ENCODE measurements at regions not wholly inside any gene's neighbourhood (a gene's known extent, or its start where the extent isn't known, plus 50 kb on each side); places are given as distances from the start of the nearest gene placed in this dataset.

DNA sequence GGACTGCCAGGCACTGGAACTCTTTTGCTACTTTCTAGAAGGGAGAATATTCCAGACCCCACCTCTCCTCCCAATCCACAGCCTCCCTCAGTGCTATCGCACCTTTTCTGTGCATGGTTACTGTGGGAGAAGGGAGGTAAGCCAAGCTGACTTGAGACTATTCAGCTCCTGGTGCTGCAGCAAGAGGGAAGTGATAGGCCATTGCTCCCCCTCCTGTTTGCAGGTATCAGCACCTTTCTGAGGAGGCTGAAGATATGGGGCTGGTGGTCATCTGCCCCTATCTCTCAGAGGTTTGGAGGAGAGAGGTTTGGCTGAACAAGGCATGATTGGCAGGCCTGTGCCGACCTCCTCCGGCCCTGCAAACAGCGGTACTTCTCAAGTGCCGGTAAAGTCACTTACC lies 103.3 kb upstream of the GATB start:
- Histone ChIP-seq H3K27me3 (no peaks in the 10 kb centered on the region), H3K36me3 (replicated peaks; ENCODE audit: insufficient read depth, low read depth) (no peaks in the 10 kb centered on the region), H3K9me3 (ENCODE audit: low read depth) (no peaks in the 10 kb centered on the region), H3K4me1 (ENCODE audit: insufficient read depth) (no peaks in the 10 kb centered on the region), H2AFZ (no peak overlapping the region), H3K27ac (no peak overlapping the region), H3K79me2 (no peaks in the 10 kb centered on the region), H3K9me2 (replicated peaks; ENCODE audit: insufficient read depth) (no peaks in the 10 kb centered on the region), H4K20me1 (ENCODE audit: insufficient read depth, poor library complexity, severe bottlenecking) (no peaks in the 10 kb centered on the region), H3K4me2 (no peak overlapping the region), H3K4me3 (no peak overlapping the region)
- 75% methylated on average over 5 of the region's 5 CpGs for WGBS (ENCODE audit: low lambda C conversion rate, missing lambda C conversion rate)
- DNase-seq (ENCODE audit: low spot score) = no peak
- no peak for TF ChIP-seq EZH2 (IDR thresholded peaks at IDR 0.05; ENCODE audit: borderline replicate concordance)

GRCh38 chr4:151862766-151863165 lies 102.0 kb upstream of the GATB start:
- Histone ChIP-seq H3K36me3 (replicated peaks; ENCODE audit: insufficient read depth, low read depth) (no peaks in the 10 kb centered on the region), H3K27ac (no peak overlapping the region), H3K4me1 (ENCODE audit: insufficient read depth) (no peaks in the 10 kb centered on the region), H3K9me2 (replicated peaks; ENCODE audit: insufficient read depth) (no peaks in the 10 kb centered on the region), H3K4me2 (no peak overlapping the region), H3K9me3 (ENCODE audit: low read depth) (no peaks in the 10 kb centered on the region), H2AFZ (no peak overlapping the region), H4K20me1 (ENCODE audit: insufficient read depth, poor library complexity, severe bottlenecking) (no peaks in the 10 kb centered on the region), H3K4me3 (no peak overlapping the region), H3K27me3 (no peaks in the 10 kb centered on the region), H3K79me2 (no peaks in the 10 kb centered on the region)
- TF ChIP-seq EZH2phosphoT487 (IDR thresholded peaks at IDR 0.05; ENCODE audit: low read depth, severe bottlenecking, unreplicated experiment) (no peak), EZH2 (IDR thresholded peaks at IDR 0.05; ENCODE audit: borderline replicate concordance) (no peak)
- TF ChIP-seq, protein P1, sequence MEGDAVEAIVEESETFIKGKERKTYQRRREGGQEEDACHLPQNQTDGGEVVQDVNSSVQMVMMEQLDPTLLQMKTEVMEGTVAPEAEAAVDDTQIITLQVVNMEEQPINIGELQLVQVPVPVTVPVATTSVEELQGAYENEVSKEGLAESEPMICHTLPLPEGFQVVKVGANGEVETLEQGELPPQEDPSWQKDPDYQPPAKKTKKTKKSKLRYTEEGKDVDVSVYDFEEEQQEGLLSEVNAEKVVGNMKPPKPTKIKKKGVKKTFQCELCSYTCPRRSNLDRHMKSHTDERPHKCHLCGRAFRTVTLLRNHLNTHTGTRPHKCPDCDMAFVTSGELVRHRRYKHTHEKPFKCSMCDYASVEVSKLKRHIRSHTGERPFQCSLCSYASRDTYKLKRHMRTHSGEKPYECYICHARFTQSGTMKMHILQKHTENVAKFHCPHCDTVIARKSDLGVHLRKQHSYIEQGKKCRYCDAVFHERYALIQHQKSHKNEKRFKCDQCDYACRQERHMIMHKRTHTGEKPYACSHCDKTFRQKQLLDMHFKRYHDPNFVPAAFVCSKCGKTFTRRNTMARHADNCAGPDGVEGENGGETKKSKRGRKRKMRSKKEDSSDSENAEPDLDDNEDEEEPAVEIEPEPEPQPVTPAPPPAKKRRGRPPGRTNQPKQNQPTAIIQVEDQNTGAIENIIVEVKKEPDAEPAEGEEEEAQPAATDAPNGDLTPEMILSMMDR (IDR thresholded peaks at IDR 0.05; ENCODE audit: poor library complexity) = no peak
- WGBS (ENCODE audit: low lambda C conversion rate, missing lambda C conversion rate) = 74% methylated on average over 7 of the region's 7 CpGs
- DNase-seq (ENCODE audit: low spot score) = no peak

DNA sequence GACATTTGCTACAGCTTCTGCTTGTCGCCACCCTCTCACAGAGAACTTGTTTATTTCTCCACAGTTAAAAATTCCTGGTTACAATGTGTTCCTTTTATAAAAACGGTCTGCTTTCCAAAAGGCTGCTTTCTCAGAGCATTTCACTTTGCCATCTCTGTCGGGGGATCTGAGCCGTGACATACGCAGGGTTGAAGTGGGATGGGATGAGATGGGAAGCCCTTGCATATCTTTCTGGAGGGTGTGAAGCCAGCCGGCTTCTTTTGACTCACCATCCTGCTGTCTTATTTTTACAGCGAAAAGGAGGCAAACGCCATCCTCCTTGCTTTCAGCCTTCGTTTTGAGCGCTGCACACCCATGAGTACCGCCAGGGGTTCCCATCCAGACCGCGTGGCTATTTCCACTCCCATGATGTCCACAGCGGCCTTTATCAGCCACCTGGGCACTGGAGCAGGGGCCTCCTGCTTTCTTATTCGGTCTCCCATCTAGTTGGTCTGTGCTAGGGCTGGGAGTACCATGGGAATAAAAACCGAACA lies 99.8 kb upstream of the GATB start:
- no peak for DNase-seq (ENCODE audit: low spot score)
- TF ChIP-seq EZH2 (IDR thresholded peaks at IDR 0.05; ENCODE audit: borderline replicate concordance) (no peak), EZH2phosphoT487 (IDR thresholded peaks at IDR 0.05; ENCODE audit: low read depth, severe bottlenecking, unreplicated experiment) (no peak)
- TF ChIP-seq, protein P1 (IDR thresholded peaks at IDR 0.05; ENCODE audit: poor library complexity) = no peak

DNA sequence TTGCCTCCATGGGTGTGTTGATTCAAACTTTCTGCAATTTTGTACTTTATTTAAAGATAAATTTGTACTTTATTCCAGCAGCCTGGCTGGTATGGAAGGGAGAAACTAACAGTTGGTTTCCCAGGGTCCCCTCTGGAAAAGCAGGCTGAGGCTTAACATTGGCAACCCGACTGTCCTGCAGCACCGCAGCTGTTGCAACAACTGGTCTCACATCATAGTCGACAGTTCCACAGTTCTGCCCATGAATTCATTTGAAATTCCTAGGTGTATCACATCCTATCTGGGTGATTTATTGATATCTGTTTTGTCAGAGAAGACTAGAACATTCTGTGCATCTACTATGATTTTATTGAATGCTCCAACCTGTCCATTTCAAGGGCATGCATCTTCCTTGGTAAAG lies 98.8 kb upstream of the GATB start:
- no peak overlapping the region for H2AFZ ChIP-seq
- no peaks in the 10 kb centered on the region for H3K9me2 ChIP-seq (replicated peaks; ENCODE audit: insufficient read depth)
- H3K4me1 ChIP-seq (ENCODE audit: insufficient read depth) = no peaks in the 10 kb centered on the region
- no peak overlapping the region for H3K4me3 ChIP-seq
- H3K9me3 ChIP-seq (ENCODE audit: low read depth) = no peaks in the 10 kb centered on the region
- H3K27ac ChIP-seq = no peak overlapping the region
- WGBS (ENCODE audit: low lambda C conversion rate, missing lambda C conversion rate) = 85% methylated on average over 3 of the region's 3 CpGs
- H4K20me1 ChIP-seq (ENCODE audit: insufficient read depth, poor library complexity, severe bottlenecking) = no peaks in the 10 kb centered on the region
- H3K27me3 ChIP-seq = no peaks in the 10 kb centered on the region
- H3K79me2 ChIP-seq = no peaks in the 10 kb centered on the region
- no peak overlapping the region for H3K4me2 ChIP-seq
- no peaks in the 10 kb centered on the region for H3K36me3 ChIP-seq (replicated peaks; ENCODE audit: insufficient read depth, low read depth)
- TF ChIP-seq EZH2phosphoT487 (IDR thresholded peaks at IDR 0.05; ENCODE audit: low read depth, severe bottlenecking, unreplicated experiment) (no peak), EZH2 (IDR thresholded peaks at IDR 0.05; ENCODE audit: borderline replicate concordance) (no peak)
- TF ChIP-seq, protein P1 (IDR thresholded peaks at IDR 0.05; ENCODE audit: poor library complexity) = no peak
- no peak for DNase-seq (ENCODE audit: low spot score)

More for the DNA sequence above, 99.8 kb upstream of the GATB start:
- WGBS (ENCODE audit: low lambda C conversion rate, missing lambda C conversion rate) = 90% methylated on average over 16 of the region's 16 CpGs
- Histone ChIP-seq H3K36me3 (replicated peaks; ENCODE audit: insufficient read depth, low read depth) (no peaks in the 10 kb centered on the region), H2AFZ (no peak overlapping the region), H3K4me3 (no peak overlapping the region), H3K4me2 (no peak overlapping the region), H3K9me3 (ENCODE audit: low read depth) (no peaks in the 10 kb centered on the region), H4K20me1 (ENCODE audit: insufficient read depth, poor library complexity, severe bottlenecking) (no peaks in the 10 kb centered on the region), H3K27ac (no peak overlapping the region), H3K9me2 (replicated peaks; ENCODE audit: insufficient read depth) (no peaks in the 10 kb centered on the region), H3K27me3 (no peaks in the 10 kb centered on the region), H3K4me1 (ENCODE audit: insufficient read depth) (no peaks in the 10 kb centered on the region), H3K79me2 (no peaks in the 10 kb centered on the region)

Measured in hepatocyte (in vitro differentiated cells).